Epithelial cell of esophagus (primary cell): ENCODE measurements at regions not wholly inside any gene's neighbourhood (a gene's known extent, or its start where the extent isn't known, plus 50 kb on each side); places are given as distances from the start of the nearest gene placed in this dataset.
A peak's percentile ranks its signal among the peaks of the same experiment; 100 is the strongest.

Experiments
- DNase-seq: peaks from one replicate; pipeline ENCODE4 v3.0.0; 2010; ENCODE audit warnings: low read depth
- H3K4me3 ChIP-seq: 2 replicates; pipeline ENCODE4 v1.5.1; 2011; ENCODE audit warnings: mild to moderate bottlenecking, low read length, control low read depth
- CTCF ChIP-seq: IDR thresholded peaks from 2 replicates; pipeline ENCODE4 v1.5.1; 2011; ENCODE audit warnings: low read depth, mild to moderate bottlenecking, low read length, control low read depth, inconsistent platforms; ENCODE audit not compliant: insufficient read depth; ENCODE audit errors: missing control alignments

- no peak overlapping the region for H3K4me3 ChIP-seq
- TF ChIP-seq CTCF = no peak
- DNase-seq = no peak
Measured at GRCh38 chr6:85191656-85192055, 258.2 kb upstream of the NT5E start.

- H3K4me3 ChIP-seq = no peak overlapping the region
- peak; percentile 25 for DNase-seq
- TF ChIP-seq CTCF = no peak
Measured at GRCh38 chr6:85186546-85187175, 263.2 kb upstream of the NT5E start.

GRCh38 chr6:85185977-85186376 lies 263.9 kb upstream of the NT5E start:
- TF ChIP-seq CTCF = no peak
- peak; percentile 3 for DNase-seq

GRCh38 chr6:85183841-85184240 lies 266.0 kb upstream of the NT5E start:
- TF ChIP-seq CTCF = no peak
- no peak for DNase-seq
- H3K4me3 ChIP-seq = no peak overlapping the region

More at GRCh38 chr6:85185977-85186376, 263.9 kb upstream of the NT5E start:
- H3K4me3 ChIP-seq = no peak overlapping the region

- no peak overlapping the region for H3K4me3 ChIP-seq
- no peak for TF ChIP-seq CTCF
- DNase-seq = no peak
Measured at GRCh38 chr6:85172705-85173104, 277.2 kb upstream of the NT5E start.

- no peak for DNase-seq
- H3K4me3 ChIP-seq = no peak overlapping the region
- TF ChIP-seq CTCF = no peak
Measured at GRCh38 chr6:85172161-85172560, 277.7 kb upstream of the NT5E start.

- no peak for TF ChIP-seq CTCF
- H3K4me3 ChIP-seq = no peak overlapping the region
- no peak for DNase-seq
Measured at GRCh38 chr6:85169189-85169588, 280.7 kb upstream of the NT5E start.
